GM21423 (cell line): ENCODE measurements at regions not wholly inside any gene's neighbourhood (a gene's known extent, or its start where the extent isn't known, plus 50 kb on each side); places are given as distances from the start of the nearest gene placed in this dataset.

ENCODE experiments used
- ATAC-seq: cut with Tn5 transposase; IDR thresholded peaks from one replicate; pipeline ENCODE4 v1.9.1; 2021; ENCODE audit warnings: mild to moderate bottlenecking, moderate library complexity; ENCODE audit not compliant: unreplicated experiment

DNA sequence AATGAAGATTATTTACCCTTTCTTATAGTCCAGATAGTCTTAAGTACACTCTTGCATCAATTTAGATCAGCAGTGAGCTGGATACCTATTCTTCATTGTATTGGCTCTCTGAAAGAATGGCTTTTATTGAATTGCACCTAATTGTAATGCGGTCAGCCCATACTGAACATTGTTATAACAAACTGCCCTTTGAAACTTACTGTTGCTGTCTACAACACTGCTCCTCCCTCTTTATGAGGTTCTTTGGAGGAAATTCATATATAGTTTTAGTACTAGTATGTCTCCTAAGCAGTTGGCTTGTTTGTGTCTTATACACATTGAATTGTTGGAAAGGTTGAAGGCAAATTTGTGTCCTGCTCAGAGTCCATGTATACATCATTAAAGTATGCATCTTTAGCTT lies 66.5 kb upstream of the UGP2 start:
- ATAC-seq, result no peak

DNA sequence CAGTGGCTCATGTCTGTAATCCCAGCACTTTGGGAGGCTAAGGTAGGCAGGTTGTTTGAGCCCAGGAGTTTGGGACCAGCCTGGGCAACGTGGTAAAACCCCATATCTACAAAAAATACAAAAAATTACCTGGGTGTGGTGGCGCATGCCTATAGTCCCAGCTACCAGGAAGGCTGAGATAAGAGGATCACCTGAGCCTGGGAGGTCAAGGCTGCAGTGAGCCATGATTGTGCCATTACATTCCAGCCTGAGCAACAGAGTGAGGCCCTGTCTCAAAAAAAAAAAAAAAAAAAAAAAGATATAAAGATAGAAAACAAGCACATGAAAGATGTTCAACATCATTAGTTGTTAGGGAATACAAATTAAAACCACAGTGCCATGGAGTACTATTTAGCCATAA lies 65.3 kb upstream of the UGP2 start:
- no peak for ATAC-seq

DNA sequence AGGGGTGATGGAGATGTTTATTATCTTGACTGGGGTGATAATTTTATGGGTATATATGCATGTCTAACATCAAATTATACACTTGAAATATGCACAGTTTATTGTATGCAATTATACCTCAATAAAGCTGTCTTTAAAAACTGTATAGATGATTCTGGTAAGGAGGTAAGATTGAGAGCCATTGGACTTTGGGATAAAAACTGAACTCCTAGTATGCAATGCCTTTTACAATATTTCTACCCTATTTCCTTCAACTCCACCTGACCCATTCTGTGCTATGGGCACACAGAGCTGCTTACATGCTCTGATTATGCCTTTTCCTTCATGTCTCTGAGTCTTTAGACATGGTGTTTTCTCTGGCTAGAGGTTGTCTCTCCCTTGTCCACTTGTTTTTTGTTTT lies 63.9 kb upstream of the UGP2 start:
- no peak for ATAC-seq

DNA sequence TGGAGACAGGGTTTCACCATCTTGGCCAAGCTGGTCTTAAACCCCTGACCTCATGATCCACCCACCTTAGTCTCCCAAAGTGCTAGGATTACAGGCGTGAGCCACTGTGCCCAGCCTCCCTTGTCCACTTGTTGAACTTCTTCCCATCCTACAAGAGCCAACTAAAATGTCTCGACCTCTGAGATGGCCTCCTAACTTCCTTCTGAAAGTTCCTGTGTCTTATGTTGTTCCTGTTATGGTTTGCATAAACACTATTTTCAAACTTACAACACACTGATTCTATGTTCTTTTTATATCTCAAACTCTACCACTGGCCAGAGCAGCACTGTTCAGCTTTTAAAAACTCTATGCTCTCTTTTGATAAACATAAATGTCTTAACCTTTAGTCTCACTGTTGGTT lies 63.3 kb upstream of the UGP2 start:
- no peak for ATAC-seq

DNA sequence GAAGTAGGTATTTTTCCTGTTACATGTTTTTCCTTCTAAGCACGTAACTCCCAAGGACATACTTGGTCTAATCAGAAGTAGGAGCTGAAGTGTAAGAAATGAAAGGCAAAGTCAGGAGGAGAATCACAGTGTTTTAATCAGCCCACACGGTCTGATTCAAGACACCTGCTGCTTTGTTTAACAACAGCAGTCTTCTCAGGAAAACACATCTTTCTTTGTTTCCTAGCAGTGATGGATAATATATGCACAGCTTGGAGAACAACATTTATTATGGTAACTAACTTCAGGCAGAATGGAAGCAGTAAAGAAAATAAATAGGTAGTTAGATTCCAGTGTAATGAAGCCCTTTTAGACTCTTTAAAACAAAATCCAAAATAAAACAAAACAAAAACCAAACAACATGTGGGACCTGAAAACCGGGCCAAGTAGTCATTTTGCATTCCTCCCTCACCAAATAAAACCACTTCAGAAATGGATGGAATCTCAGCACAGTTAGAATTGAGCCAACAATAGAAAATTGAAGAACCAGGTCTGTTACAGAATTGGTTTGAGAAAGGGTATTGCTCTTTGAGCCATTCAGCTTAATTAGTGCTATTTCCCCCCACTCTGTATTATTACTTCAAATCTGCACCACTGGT lies 61.1 kb upstream of the UGP2 start:
- ATAC-seq, result no peak

DNA sequence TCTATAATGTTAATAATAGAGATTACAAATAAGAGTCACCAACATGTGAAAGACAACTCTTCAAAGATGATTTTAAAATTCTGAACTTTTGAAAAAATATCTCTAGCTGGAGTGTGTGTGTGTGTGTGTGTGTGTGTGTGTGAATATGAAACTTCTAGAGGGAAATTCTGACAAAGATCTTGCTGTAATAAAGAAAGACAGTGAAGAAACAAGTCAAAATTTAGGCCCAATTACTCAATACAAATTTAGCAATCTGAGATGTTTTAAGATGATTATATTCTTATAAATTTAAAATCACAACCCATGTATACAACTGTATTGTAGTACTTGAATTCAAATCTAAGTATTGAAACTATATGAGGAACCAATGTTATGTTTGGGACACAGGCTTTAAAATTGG lies 57.2 kb upstream of the UGP2 start:
- ATAC-seq, result no peak

- ATAC-seq, result no peak
Observed at GRCh38 chr2:63785096-63785495, 56.6 kb upstream of the UGP2 start.

DNA sequence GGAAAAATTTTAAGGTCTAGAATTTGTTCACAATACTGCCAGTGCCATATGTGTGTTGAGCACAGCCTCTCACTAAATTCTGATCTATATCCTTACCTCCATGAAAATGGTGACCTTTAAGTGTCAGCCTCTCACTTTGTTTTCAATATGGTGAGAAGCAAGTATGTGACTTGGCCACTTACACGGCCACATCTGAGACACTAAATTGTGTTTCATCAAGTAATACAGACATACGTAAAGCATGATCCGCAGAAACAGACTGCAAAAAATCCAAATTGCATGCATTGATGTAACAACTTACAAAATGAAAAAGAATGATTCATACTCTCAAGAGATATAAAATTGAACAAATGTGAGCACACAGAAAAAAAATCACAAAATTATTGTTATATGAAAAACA lies 55.2 kb upstream of the UGP2 start:
- no peak for ATAC-seq

DNA sequence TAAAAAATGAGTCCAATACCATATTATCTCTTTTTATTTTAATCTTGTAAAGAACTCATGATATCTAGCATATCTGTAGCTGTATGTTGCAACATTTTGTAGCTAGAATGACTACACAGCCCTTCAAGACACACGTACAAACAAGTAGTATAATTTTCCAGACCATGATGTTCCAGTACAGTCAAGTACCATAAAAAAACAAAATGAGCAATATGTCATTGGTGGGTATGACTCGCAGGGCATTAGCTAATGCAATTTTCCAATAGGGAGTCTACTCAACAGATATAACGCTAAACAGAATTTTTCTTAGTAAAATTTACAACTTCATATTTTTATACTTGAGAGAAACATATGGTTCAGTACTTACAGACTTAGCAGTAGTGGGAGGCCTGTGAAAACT lies 53.6 kb upstream of the UGP2 start:
- ATAC-seq, result no peak

- no peak for ATAC-seq
Observed at GRCh38 chr2:63789338-63790020, 52.2 kb upstream of the UGP2 start.

GRCh38 chr2:63790491-63790890 lies 51.2 kb upstream of the UGP2 start:
- ATAC-seq, result no peak

DNA sequence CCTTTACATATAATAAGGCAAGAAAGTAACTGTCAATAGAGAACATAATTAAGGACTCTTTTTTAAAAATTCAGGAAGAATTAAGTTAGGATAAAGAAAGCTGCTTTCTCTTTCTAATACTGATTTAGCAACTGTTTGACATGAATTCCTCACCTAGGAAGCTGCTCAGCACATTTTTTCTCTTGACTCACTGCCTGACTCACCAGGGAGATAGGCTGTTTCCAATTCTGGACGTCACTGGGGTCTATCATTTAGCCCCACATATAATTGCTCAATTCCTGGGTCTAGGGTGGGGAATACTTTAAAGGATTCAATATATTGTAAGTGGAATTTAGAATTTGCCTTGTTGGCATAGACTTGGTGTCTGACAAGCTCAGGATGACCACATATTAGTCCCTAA lies 50.8 kb upstream of the UGP2 start:
- no peak for ATAC-seq

DNA sequence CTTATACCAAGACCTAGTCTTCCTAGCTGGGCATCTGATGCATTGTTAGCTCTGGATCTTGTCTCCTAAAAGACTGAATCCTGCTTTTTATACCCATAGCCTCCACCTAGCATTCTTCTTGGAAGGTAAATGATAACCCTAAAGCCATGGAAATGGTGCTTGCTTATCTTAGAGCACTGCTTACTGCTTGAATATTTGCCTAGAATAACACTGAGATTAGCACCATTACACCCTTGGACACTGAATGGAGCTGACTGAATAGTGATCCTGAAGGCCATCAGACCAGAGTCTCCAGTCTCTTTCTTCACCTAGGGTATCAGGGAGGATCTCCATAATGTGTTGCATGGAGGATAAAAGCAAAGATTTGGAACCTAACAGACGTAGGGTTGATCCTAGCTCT lies 50.3 kb upstream of the UGP2 start:
- no peak for ATAC-seq
